H1 (cell line): ENCODE measurements at regions not wholly inside any gene's neighbourhood (a gene's known extent, or its start where the extent isn't known, plus 50 kb on each side); places are given as distances from the start of the nearest gene placed in this dataset.

ENCODE experiments used
- CTCF ChIA-PET: fragments of 300-600 bp; sonication (Branson Sonifier 250); formaldehyde crosslinking; loops from one replicate; lab custom pipeline; 2021; ENCODE audit not compliant: partially characterized antibody; lab: Charles Lee
- POLR2A ChIA-PET: fragments of 300-600 bp; sonication (Branson Sonifier 250); formaldehyde crosslinking; loops from one replicate; lab custom pipeline; 2021; ENCODE audit warnings: inconsistent platforms; ENCODE audit not compliant: partially characterized antibody; lab: Charles Lee
- DNase-seq, 2 experiments: peaks; one replicate each; pipeline versions ENCODE4 v3.0.0 to v3.0.0-alpha.2; 2010 to 2022; ENCODE audit warnings: low spot score in 2 of 2, low read depth in 1 of 2, mixed read lengths in 1 of 2
- FAIRE-seq: peaks from 2 replicates; lab custom pipeline; 2011; peaks lifted over from hg19 to GRCh38; lab: Jason Lieb, UNC
- H2AFZ ChIP-seq: 2 replicates; pipeline ENCODE4 v1.8.1; 2012; ENCODE audit warnings: low read length, inconsistent platforms
- H2AK5ac ChIP-seq: 2 replicates; pipeline ENCODE4 v1.6.1; 2013; ENCODE audit warnings: low read depth, low read length
- H2BK120ac ChIP-seq: replicated peaks from 2 replicates; pipeline ENCODE3; 2013; ENCODE audit warnings: low read depth, low read length, inconsistent platforms
- H2BK12ac ChIP-seq: 2 replicates; pipeline ENCODE4 v1.6.1; 2013; ENCODE audit warnings: low read depth, low read length
- H2BK15ac ChIP-seq: 2 replicates; pipeline ENCODE4 v1.6.1; 2013; ENCODE audit warnings: low read length
- H2BK20ac ChIP-seq: 2 replicates; pipeline ENCODE4 v1.6.1; 2013; ENCODE audit warnings: low read length
- H2BK5ac ChIP-seq: 2 replicates; pipeline ENCODE4 v1.6.1; 2013; ENCODE audit warnings: low read depth, low read length
- H3K14ac ChIP-seq: 2 replicates; pipeline ENCODE4 v1.6.1; 2013; ENCODE audit warnings: inconsistent platforms; ENCODE audit not compliant: insufficient read length
- H3K18ac ChIP-seq: 2 replicates; pipeline ENCODE4 v1.6.1; 2013; ENCODE audit warnings: low read length; ENCODE audit errors: extremely low read depth
- H3K23ac ChIP-seq: 2 replicates; pipeline ENCODE4 v1.6.1; 2013; ENCODE audit warnings: inconsistent platforms; ENCODE audit not compliant: insufficient read length
- H3K23me2 ChIP-seq: 2 replicates; pipeline ENCODE4 v1.6.1; 2013; ENCODE audit warnings: low read depth, low read length
- H3K27ac ChIP-seq: 2 replicates; pipeline ENCODE4 v1.6.1; 2011; ENCODE audit warnings: low read depth, low read length, inconsistent platforms
- H3K27me3 ChIP-seq, 4 experiments: replicated peaks in 1 of 4; 1 replicate in 1 of 4; 2 replicates in 3 of 4; pipeline versions ENCODE4 v1.6.1 to v1.8.1; 2011 to 2013; ENCODE audit warnings: low read length in 3 of 4, mild to moderate bottlenecking in 3 of 4, inconsistent platforms in 2 of 4, mixed read lengths in 2 of 4, moderate library complexity in 1 of 4; ENCODE audit not compliant: control insufficient read depth in 3 of 4, insufficient read depth in 3 of 4; ENCODE audit errors: extremely low read depth in 1 of 4
- H3K36me3 ChIP-seq, 4 experiments: 2 replicates each; pipeline versions ENCODE4 v1.6.1 to v1.8.1; 2011 to 2013; ENCODE audit warnings: mild to moderate bottlenecking in 4 of 4, low read length in 3 of 4, moderate library complexity in 2 of 4, control low read depth in 1 of 4, inconsistent platforms in 1 of 4; ENCODE audit not compliant: insufficient read depth in 4 of 4, control insufficient read depth in 2 of 4
- H3K4ac ChIP-seq: replicated peaks from 2 replicates; pipeline ENCODE3; 2013; ENCODE audit warnings: low read length, low read depth, mixed read lengths, inconsistent platforms; ENCODE audit not compliant: insufficient read length
- H3K4me1 ChIP-seq, 4 experiments: replicated peaks in 1 of 4; 1 replicate in 1 of 4; 2 replicates in 3 of 4; pipeline versions ENCODE4 v1.6.1 to v1.8.1; 2011 to 2013; ENCODE audit warnings: low read length in 3 of 4, inconsistent platforms in 2 of 4, mixed read lengths in 1 of 4; ENCODE audit not compliant: insufficient read depth in 4 of 4, control insufficient read depth in 3 of 4
- H3K4me2 ChIP-seq, 2 experiments: 2 replicates each; pipeline versions ENCODE4 v1.6.1 to v1.8.1; 2011 to 2013; ENCODE audit warnings: low read depth in 2 of 2, low read length in 2 of 2, control low read depth in 1 of 2, inconsistent platforms in 1 of 2, mild to moderate bottlenecking in 1 of 2; ENCODE audit not compliant: insufficient read depth in 1 of 2
- H3K4me3 ChIP-seq, 4 experiments: fragments of 200-600, 300-600 bp in 1 of 4; sonication (generic), shearing (Covaris generic), sonication (Bioruptor Twin) in 1 of 4; 2 replicates each; pipeline versions ENCODE4 v1.5.1 to v1.8.1; 2011 to 2016; ENCODE audit warnings: low read length in 4 of 4, low read depth in 3 of 4, control low read depth in 2 of 4, inconsistent platforms in 2 of 4, mild to moderate bottlenecking in 2 of 4, mixed read lengths in 1 of 4, moderate library complexity in 1 of 4; ENCODE audit not compliant: insufficient read depth in 2 of 4; ENCODE audit errors: extremely low read depth in 1 of 4
- H3K56ac ChIP-seq: replicated peaks from 2 replicates; pipeline ENCODE3; 2013; ENCODE audit warnings: low read depth, mild to moderate bottlenecking, mixed read lengths, low read length, inconsistent platforms; ENCODE audit not compliant: insufficient read length
- H3K79me1 ChIP-seq: 2 replicates; pipeline ENCODE4 v1.6.1; 2013; ENCODE audit warnings: low read depth, low read length, control low read depth
- H3K79me2 ChIP-seq, 2 experiments: 2 replicates each; pipeline versions ENCODE4 v1.6.1 to v1.8.1; 2012 to 2013; ENCODE audit warnings: low read length in 2 of 2, mild to moderate bottlenecking in 2 of 2, inconsistent platforms in 1 of 2; ENCODE audit not compliant: insufficient read depth in 2 of 2, control insufficient read depth in 1 of 2
- H3K9ac ChIP-seq, 4 experiments: replicated peaks in 1 of 4; 1 replicate in 1 of 4; 2 replicates in 3 of 4; pipeline versions ENCODE4 v1.6.1 to v1.8.1; 2011 to 2013; ENCODE audit warnings: low read depth in 3 of 4, low read length in 3 of 4, control low read depth in 2 of 4, mild to moderate bottlenecking in 2 of 4, moderate library complexity in 2 of 4, inconsistent platforms in 1 of 4; ENCODE audit errors: extremely low read depth in 1 of 4
- H3K9me3 ChIP-seq, 2 experiments: 2 replicates each; pipeline versions ENCODE4 v1.6.1 to v1.8.1; 2012 to 2013; ENCODE audit warnings: mild to moderate bottlenecking in 2 of 2, moderate library complexity in 2 of 2, control low read depth in 1 of 2, inconsistent platforms in 1 of 2, low read depth in 1 of 2, low read length in 1 of 2, mixed read lengths in 1 of 2; ENCODE audit not compliant: insufficient read depth in 2 of 2
- H4K20me1 ChIP-seq, 2 experiments: replicated peaks in 1 of 2; 2 replicates each; pipeline versions ENCODE3 to v1.8.1; 2011 to 2013; ENCODE audit warnings: inconsistent platforms in 2 of 2, low read length in 2 of 2, mild to moderate bottlenecking in 1 of 2; ENCODE audit not compliant: insufficient read depth in 2 of 2, control insufficient read depth in 1 of 2
- H4K5ac ChIP-seq: 2 replicates; pipeline ENCODE4 v1.6.1; 2013; ENCODE audit warnings: low read length, low read depth, mixed read lengths, inconsistent platforms; ENCODE audit not compliant: insufficient read length
- H4K8ac ChIP-seq: 2 replicates; pipeline ENCODE4 v1.8.0; 2013; ENCODE audit warnings: mild to moderate bottlenecking, moderate library complexity, low read length, inconsistent platforms; ENCODE audit not compliant: insufficient read depth; ENCODE audit errors: extremely low read depth
- H4K91ac ChIP-seq: replicated peaks from 2 replicates; pipeline ENCODE3; 2013; ENCODE audit warnings: low read length, mixed read lengths, inconsistent platforms; ENCODE audit not compliant: insufficient read length
- USF2 ChIP-seq: IDR thresholded peaks from 2 replicates; pipeline ENCODE4 v1.6.1; 2011; ENCODE audit warnings: low read length, improper control_type of control experiment
- whole genome bisulfite sequencing, 2 experiments: shearing (Covaris generic) in 1 of 2; methylation state at CpG; one replicate each; pipeline versions ENCODE4 v1.1.6 to v1.1.7; 2013 to 2015; ENCODE audit warnings: low lambda C conversion rate in 2 of 2, mixed read lengths in 2 of 2, inconsistent platforms in 1 of 2, low coverage in 1 of 2, missing lambda C conversion rate in 1 of 2; ENCODE audit not compliant: insufficient replicate concordance in 2 of 2, insufficient coverage in 1 of 2, insufficient read length in 1 of 2; ENCODE audit errors: extremely low coverage in 1 of 2, missing lambda C conversion rate in 1 of 2; 5-methylcytosine and 5-hydroxymethylcytosine counted together

GRCh38 chr9:16153221-16153620 lies 600.4 kb downstream of the CCDC171 start:
- H2AFZ ChIP-seq: no peak overlapping the region
- POLR2A ChIA-PET: no interaction called here
- H2BK15ac ChIP-seq: no peak overlapping the region
- H3K23ac ChIP-seq: no peak overlapping the region
- H4K91ac ChIP-seq: no peak overlapping the region
- H3K23me2 ChIP-seq: no peaks in the 10 kb centered on the region
- DNase-seq (no peak), FAIRE-seq (no peak)
- no peaks in the 10 kb centered on the region for H3K36me3 ChIP-seq
- no peak overlapping the region for H2BK5ac ChIP-seq
- H3K4ac ChIP-seq: no peak overlapping the region
- CTCF ChIA-PET: interaction anchor here (1.2 to 2.3 kb wide), 7 partner anchors 8 to 910 kb away, joined by 3 to 10 read pairs (median 5); no protein-coding TSS in a partner anchor
- 93% methylated on average over 10 of the region's 11 CpGs; no CpG with 5 or more reads in 1 of the 2 experiments for WGBS, 2 experiments
- no peak overlapping the region for H2BK20ac ChIP-seq
- H3K14ac ChIP-seq: no peak overlapping the region
- no peak overlapping the region for H4K8ac ChIP-seq
- H3K27ac ChIP-seq: no peak overlapping the region
- no peak overlapping the region for H2BK120ac ChIP-seq
- no peak overlapping the region for H3K4me2 ChIP-seq
- H3K79me1 ChIP-seq: no peaks in the 10 kb centered on the region
- H3K4me1 ChIP-seq: peaks cover 0 to 3% (median 1%) of the 10 kb centered on the region in 4 experiments; a peak in 5 of 7 replicates
- no peaks in the 10 kb centered on the region for H3K9me3 ChIP-seq
- H2BK12ac ChIP-seq: no peak overlapping the region
- no peaks in the 10 kb centered on the region for H3K79me2 ChIP-seq
- no peak overlapping the region for H3K18ac ChIP-seq
- no peak overlapping the region for H2AK5ac ChIP-seq
- H3K4me3 ChIP-seq: no peak overlapping the region
- no peaks in the 10 kb centered on the region for H4K20me1 ChIP-seq
- TF ChIP-seq USF2: no peak
- TF ChIP-seq, all 59 proteins: peak for 0
- Histone ChIP-seq H4K5ac (no peak overlapping the region), H3K9ac (no peak overlapping the region), H3K56ac (no peak overlapping the region), H3K27me3 (peaks cover 0 to 16% (median 6%) of the 10 kb centered on the region in 4 experiments; a peak in 5 of 7 replicates)
